Keratinocyte (primary cell): ENCODE measurements at regions not wholly inside any gene's neighbourhood (a gene's known extent, or its start where the extent isn't known, plus 50 kb on each side); places are given as distances from the start of the nearest gene placed in this dataset.

Source experiments
- EZH2 ChIP-seq: IDR thresholded peaks from one replicate; pipeline ENCODE4 v1.6.1; 2012; ENCODE audit warnings: inconsistent platforms, mild to moderate bottlenecking, low read length, moderate library complexity
- TF ChIP-seq, protein P1 (sequence below), 3 experiments: IDR thresholded peaks in 1 of 3; conservative IDR thresholded peaks in 1 of 3; optimal IDR thresholded peaks in 1 of 3; 2 replicates in 2 of 3; 3 replicates in 1 of 3; pipeline versions ENCODE3 to v1.5.1; 2011; ENCODE audit warnings: low read length in 3 of 3, mild to moderate bottlenecking in 3 of 3, moderate library complexity in 2 of 3, control low read depth in 1 of 3, inconsistent platforms in 1 of 3; ENCODE audit not compliant: insufficient read depth in 2 of 3; ENCODE audit errors: extremely low read depth in 1 of 3

GRCh38 chr3:127391436-127392155, 103.8 kb upstream of the PRR20G start:
- TF ChIP-seq, protein P1, sequence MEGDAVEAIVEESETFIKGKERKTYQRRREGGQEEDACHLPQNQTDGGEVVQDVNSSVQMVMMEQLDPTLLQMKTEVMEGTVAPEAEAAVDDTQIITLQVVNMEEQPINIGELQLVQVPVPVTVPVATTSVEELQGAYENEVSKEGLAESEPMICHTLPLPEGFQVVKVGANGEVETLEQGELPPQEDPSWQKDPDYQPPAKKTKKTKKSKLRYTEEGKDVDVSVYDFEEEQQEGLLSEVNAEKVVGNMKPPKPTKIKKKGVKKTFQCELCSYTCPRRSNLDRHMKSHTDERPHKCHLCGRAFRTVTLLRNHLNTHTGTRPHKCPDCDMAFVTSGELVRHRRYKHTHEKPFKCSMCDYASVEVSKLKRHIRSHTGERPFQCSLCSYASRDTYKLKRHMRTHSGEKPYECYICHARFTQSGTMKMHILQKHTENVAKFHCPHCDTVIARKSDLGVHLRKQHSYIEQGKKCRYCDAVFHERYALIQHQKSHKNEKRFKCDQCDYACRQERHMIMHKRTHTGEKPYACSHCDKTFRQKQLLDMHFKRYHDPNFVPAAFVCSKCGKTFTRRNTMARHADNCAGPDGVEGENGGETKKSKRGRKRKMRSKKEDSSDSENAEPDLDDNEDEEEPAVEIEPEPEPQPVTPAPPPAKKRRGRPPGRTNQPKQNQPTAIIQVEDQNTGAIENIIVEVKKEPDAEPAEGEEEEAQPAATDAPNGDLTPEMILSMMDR (optimal IDR thresholded peaks at IDR 0.05 in 1 of 3, IDR thresholded peaks at IDR 0.05 in 1 of 3, conservative IDR thresholded peaks at IDR 0.05 in 1 of 3; ENCODE audit: extremely low read depth in 1 of 3, insufficient read depth in 2 of 3, low read length in 3 of 3) = no peak
- TF ChIP-seq EZH2 = no peak
